HepG2 (cell line): ENCODE measurements at regions not wholly inside any gene's neighbourhood (a gene's known extent, or its start where the extent isn't known, plus 50 kb on each side); places are given as distances from the start of the nearest gene placed in this dataset.
"Not testable (repeated sequence)": the region's sequence is repeated elsewhere in the genome, so short reads cannot be mapped to it uniquely, and the experiment has no call there.

ENCODE experiments used
- ATAC-seq: fragments of 200-7000 bp; cut with Tn5 transposase; 3 replicates; pipeline ENCODE4 v1.9.1; 2020; ENCODE audit warnings: mild to moderate bottlenecking, moderate library complexity
- BruUV-seq: library from RNA; stranded (reverse); fragments of 400-500 nt; replicated peaks from 2 replicates; lab custom pipeline; 2021; lab: Mats Ljungman, UMichigan
- CTCF ChIA-PET: fragments of 300-600 bp; formaldehyde crosslinking; extraction: SDS; loops from one replicate; lab custom pipeline; 2021; ENCODE audit warnings: low total read pairs, inconsistent platforms, low intra/inter-chr PET ratio; lab: Yijun Ruan, JAX
- POLR2A ChIA-PET: fragments of 350-600 bp; sonication (Branson Sonifier 250); formaldehyde crosslinking; loops from one replicate; lab custom pipeline; 2020; ENCODE audit warnings: antibody characterized with exemption, inconsistent platforms; lab: Yijun Ruan, JAX
- DNase-seq: peaks from one replicate; pipeline ENCODE4 v3.0.0-alpha.2; 2015; ENCODE audit warnings: low spot score
- FAIRE-seq: peaks from 3 replicates; lab custom pipeline; 2011; peaks lifted over from hg19 to GRCh38; lab: Jason Lieb, UNC
- H2AFZ ChIP-seq: one replicate; pipeline ENCODE4 v1.6.1; 2011; ENCODE audit warnings: low read length, inconsistent platforms
- H3K27ac ChIP-seq: fragments of 300-600 bp; 3 replicates; pipeline ENCODE4 v1.8.0; 2011; ENCODE audit warnings: mixed run types, mild to moderate bottlenecking, mixed read lengths, low read length, inconsistent platforms; ENCODE audit not compliant: insufficient read depth; ENCODE audit errors: extremely low read length
- H3K27me3 ChIP-seq, 2 experiments: fragments of 200-600 bp in 1 of 2; 2 replicates in 1 of 2; 3 replicates in 1 of 2; pipeline versions ENCODE4 v1.6.0 to v1.8.0; 2011; ENCODE audit warnings: low read length in 2 of 2, mild to moderate bottlenecking in 2 of 2, moderate library complexity in 2 of 2, inconsistent platforms in 1 of 2; ENCODE audit not compliant: insufficient read depth in 2 of 2, control insufficient read depth in 1 of 2
- H3K36me3 ChIP-seq, 2 experiments: fragments of 200-600 bp in 1 of 2; replicated peaks in 1 of 2; 2 replicates in 1 of 2; 3 replicates in 1 of 2; pipeline versions ENCODE4 v1.5.1 to v1.8.0; 2011; ENCODE audit warnings: low read length in 2 of 2, inconsistent platforms in 1 of 2; ENCODE audit not compliant: insufficient read depth in 2 of 2, control insufficient read depth in 1 of 2
- H3K4me1 ChIP-seq: 2 replicates; pipeline ENCODE4 v1.5.1; 2012; ENCODE audit warnings: low read length, inconsistent platforms; ENCODE audit not compliant: insufficient read depth
- H3K4me2 ChIP-seq: 2 replicates; pipeline ENCODE4 v1.6.0; 2011; ENCODE audit warnings: low read depth, low read length, inconsistent platforms
- H3K4me3 ChIP-seq, 3 experiments: fragments of 200-600 bp in 1 of 3; sonication (generic), shearing (Covaris generic) in 1 of 3; replicated peaks in 1 of 3; 2 replicates each; pipeline ENCODE4 v1.5.1; 2011 to 2016; ENCODE audit warnings: low read length in 3 of 3, inconsistent platforms in 2 of 3, low read depth in 2 of 3, mild to moderate bottlenecking in 2 of 3, control low read depth in 1 of 3, mixed read lengths in 1 of 3; ENCODE audit not compliant: insufficient read depth in 1 of 3
- H3K79me2 ChIP-seq: one replicate; pipeline ENCODE4 v1.6.1; 2011; ENCODE audit warnings: low read length, inconsistent platforms; ENCODE audit not compliant: insufficient read depth
- H3K9ac ChIP-seq: 2 replicates; pipeline ENCODE4 v1.6.0; 2011; ENCODE audit warnings: mild to moderate bottlenecking, low read depth, low read length, inconsistent platforms; ENCODE audit not compliant: insufficient read depth
- H3K9me3 ChIP-seq: 2 replicates; pipeline ENCODE4 v1.5.1; 2012; ENCODE audit warnings: mild to moderate bottlenecking, low read length
- H4K20me1 ChIP-seq: 2 replicates; pipeline ENCODE4 v1.6.0; 2011; ENCODE audit warnings: inconsistent platforms, mild to moderate bottlenecking, low read length, moderate library complexity; ENCODE audit not compliant: insufficient read depth
- WGBS: methylation state at CpG from one replicate; pipeline ENCODE4 v1.1.6; 2017; ENCODE audit warnings: low lambda C conversion rate; 5-methylcytosine and 5-hydroxymethylcytosine counted together
- in situ Hi-C: cut with HindIII; loops from 2 replicates; pipeline ENCODE4 v1.10.0; 2017; ENCODE audit warnings: low pct_unique_long_range_greater_than_20kb; ENCODE audit not compliant: extremely low pct_ligation_motif_present
- intact Hi-C: fragments of 100-400 bp; cut with micrococcal nuclease; formaldehyde crosslinking; loops from one replicate; pipeline ENCODE4 v1.10.0; 2022; ENCODE audit not compliant: unreplicated experiment

GRCh38 chr22:11561744-11562143 lies 3966.2 kb upstream of the OR11H1 start:
- WGBS, result 35% methylated on average over 17 of the region's 17 CpGs
- H3K27me3 ChIP-seq, FAIRE-seq, H4K20me1 ChIP-seq, H3K4me2 ChIP-seq, CTCF ChIA-PET, H3K79me2 ChIP-seq, H3K4me1 ChIP-seq, H3K27ac ChIP-seq, H3K4me3 ChIP-seq, H2AFZ ChIP-seq, BruUV-seq, POLR2A ChIA-PET, ATAC-seq, in situ Hi-C loops, H3K36me3 ChIP-seq, intact Hi-C loops, H3K9ac ChIP-seq, DNase-seq: not testable (repeated sequence)
- H3K9me3 ChIP-seq, result peaks cover 26% of the 10 kb centered on the region

DNA sequence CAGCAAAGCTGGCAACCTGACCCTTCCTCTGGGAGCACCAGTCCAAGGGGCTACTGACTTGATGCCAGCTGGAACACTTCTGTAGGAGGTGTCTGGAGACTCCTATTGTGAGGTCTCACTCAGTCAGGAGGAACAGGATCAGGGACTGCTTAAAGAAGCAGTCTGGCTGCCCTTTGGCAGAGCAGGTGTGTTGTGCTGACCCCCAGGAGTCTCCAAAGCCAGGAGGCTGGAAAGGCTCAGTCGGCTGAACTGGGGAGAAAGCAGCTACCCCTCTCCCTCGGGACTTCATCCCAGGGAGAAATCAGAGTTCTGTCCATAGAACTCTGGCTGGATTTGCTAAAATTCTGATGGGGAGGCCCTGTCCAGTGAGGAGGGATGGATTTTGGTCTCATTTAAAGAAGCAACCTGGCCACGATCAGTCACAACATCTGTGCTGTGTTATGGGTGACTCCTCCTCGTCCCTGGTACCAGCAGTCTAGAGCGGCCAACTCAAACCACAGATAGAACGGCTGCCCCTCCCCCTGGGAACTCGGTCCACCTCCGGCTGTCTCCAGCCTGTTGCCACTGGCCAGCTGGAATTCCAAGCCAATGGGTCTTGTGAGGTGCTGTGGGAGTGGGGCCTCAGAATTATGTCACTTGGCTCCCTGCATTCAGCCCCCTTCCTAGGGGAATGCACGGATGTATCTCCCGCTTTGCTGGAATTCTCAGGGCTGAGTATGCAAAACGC lies 3959.0 kb upstream of the OR11H1 start:
- H3K27ac ChIP-seq, H3K4me3 ChIP-seq, H4K20me1 ChIP-seq, DNase-seq, CTCF ChIA-PET, POLR2A ChIA-PET, in situ Hi-C loops, H2AFZ ChIP-seq, H3K36me3 ChIP-seq, BruUV-seq, ATAC-seq, H3K79me2 ChIP-seq, H3K9ac ChIP-seq, H3K27me3 ChIP-seq, H3K4me1 ChIP-seq, intact Hi-C loops, FAIRE-seq, H3K4me2 ChIP-seq: not testable (repeated sequence)
- 13% methylated on average over 8 of the region's 11 CpGs for WGBS
- peaks cover 77% of the 10 kb centered on the region for H3K9me3 ChIP-seq

GRCh38 chr22:11569564-11569940 lies 3958.4 kb upstream of the OR11H1 start:
- intact Hi-C loops, H3K79me2 ChIP-seq, FAIRE-seq, H3K36me3 ChIP-seq, ATAC-seq, DNase-seq, H4K20me1 ChIP-seq, BruUV-seq, POLR2A ChIA-PET, H3K9ac ChIP-seq, H3K4me1 ChIP-seq, H3K4me2 ChIP-seq, H2AFZ ChIP-seq, CTCF ChIA-PET, H3K27ac ChIP-seq, H3K4me3 ChIP-seq, H3K27me3 ChIP-seq, in situ Hi-C loops: not testable (repeated sequence)
- WGBS, result 11% methylated on average over 4 of the region's 5 CpGs
- peaks cover 82% of the 10 kb centered on the region for H3K9me3 ChIP-seq

DNA sequence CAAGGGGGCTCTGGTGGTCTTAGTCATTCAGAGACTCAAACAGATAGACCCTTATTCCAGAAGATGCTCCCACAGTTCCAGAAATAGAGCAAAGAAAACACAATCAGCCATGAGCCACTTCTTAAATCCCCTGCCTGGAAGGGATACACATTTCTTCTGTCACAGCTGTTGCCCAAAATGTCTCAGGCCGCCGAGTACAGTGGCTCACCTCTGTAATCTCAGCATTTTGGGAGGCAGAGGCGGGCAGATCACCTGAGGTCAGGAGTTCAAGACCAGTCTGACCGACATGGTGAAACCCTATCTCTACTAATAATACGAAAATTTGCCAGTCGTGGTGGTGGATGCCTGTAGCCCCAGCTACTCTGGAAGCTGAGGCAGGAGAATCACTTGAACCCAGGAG lies 3954.8 kb upstream of the OR11H1 start:
- H3K4me3 ChIP-seq, intact Hi-C loops, in situ Hi-C loops, H3K36me3 ChIP-seq, H3K4me2 ChIP-seq, ATAC-seq, H3K79me2 ChIP-seq, H4K20me1 ChIP-seq, H3K4me1 ChIP-seq, BruUV-seq, POLR2A ChIA-PET, H3K27me3 ChIP-seq, CTCF ChIA-PET, H3K27ac ChIP-seq, FAIRE-seq, H2AFZ ChIP-seq, H3K9ac ChIP-seq, DNase-seq: not testable (repeated sequence)
- H3K9me3 ChIP-seq, result peaks cover 91% of the 10 kb centered on the region
- 0% methylated on average over 6 of the region's 6 CpGs for WGBS
